HG02571 (cell line): ENCODE measurements at regions not wholly inside any gene's neighbourhood (a gene's known extent, or its start where the extent isn't known, plus 50 kb on each side); places are given as distances from the start of the nearest gene placed in this dataset.

Source experiments
- ATAC-seq: cut with Tn5 transposase; IDR thresholded peaks from one replicate; pipeline ENCODE4 v1.9.1; 2021; ENCODE audit warnings: mild to moderate bottlenecking, moderate library complexity; ENCODE audit not compliant: unreplicated experiment

DNA sequence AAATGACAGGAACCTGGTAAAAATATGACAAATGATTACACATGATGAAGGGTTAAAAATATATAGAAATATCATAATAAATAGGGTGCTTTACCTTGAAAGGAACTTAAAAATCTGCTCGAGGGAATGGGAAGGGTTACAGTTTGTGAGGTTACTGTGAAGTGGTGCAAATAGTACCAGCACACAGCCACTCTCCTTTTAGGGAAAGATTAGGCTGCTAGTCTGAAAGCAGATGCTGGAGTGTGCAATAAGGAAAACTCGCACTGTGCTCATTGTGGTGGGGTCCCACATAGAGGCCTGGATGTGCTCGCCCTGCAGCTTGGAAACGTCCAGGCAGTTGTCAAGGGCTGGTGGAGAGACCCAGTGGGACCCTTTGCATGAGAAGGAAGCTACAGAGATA, 145.9 kb upstream of the TBX20 start:
- ATAC-seq: no peak

DNA sequence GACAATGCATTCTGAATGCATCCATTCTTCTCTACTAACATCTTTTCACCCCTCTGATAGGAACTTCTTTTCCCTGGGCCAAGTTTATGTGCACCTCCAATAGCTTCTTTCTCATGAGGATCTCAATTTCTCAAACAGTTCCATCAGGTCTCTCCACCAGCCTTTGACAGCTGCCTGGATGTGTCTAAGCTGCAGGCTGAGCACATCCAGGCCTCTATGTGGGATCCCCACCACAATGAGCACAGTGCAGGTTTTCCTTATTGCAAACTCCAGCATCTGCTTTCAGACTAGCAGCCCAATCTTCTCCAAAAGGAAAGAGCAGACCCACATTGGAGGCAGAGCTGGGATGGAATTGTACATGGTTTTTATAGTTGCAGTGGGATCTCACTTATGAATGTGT, 145.3 kb upstream of the TBX20 start:
- no peak for ATAC-seq

DNA sequence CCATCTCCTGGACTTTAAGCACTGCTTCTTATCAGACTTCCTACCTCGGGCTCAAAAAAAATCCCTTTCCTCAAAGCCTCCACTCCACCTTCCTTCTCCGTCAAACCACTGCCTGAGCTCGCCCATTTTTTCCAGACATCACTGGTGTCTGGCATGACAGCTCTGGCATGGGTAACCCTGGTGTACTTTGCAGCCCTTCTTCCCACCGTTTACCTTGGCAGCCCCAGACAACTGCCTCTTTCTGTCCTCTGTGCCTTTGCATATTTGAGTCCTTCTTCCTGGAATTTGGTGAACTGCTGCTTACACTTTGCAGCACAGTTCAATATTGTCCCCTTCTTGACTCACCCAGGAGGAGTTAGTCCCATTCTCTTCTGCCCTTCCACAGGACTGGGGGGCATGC, 144.6 kb upstream of the TBX20 start:
- ATAC-seq: no peak

DNA sequence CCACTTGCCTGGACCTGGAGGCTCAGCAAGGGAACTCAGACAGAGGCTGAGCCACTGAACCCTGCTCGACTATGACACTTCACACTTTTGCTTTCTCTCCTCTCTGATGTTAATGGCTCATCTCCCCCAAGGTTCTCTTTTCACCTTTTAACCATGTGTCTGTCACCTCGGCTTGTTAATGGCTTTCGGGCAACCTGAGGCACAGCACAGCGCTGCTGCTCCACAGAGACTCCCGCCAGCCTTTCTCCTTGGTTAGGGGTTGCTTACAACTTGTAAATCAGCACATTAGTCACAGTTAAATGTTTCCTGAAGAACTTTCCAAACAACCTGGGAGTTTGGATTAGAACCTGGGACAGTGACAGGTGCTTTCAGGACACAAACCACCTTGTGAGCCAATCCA, 136.2 kb upstream of the TBX20 start:
- ATAC-seq: no peak

DNA sequence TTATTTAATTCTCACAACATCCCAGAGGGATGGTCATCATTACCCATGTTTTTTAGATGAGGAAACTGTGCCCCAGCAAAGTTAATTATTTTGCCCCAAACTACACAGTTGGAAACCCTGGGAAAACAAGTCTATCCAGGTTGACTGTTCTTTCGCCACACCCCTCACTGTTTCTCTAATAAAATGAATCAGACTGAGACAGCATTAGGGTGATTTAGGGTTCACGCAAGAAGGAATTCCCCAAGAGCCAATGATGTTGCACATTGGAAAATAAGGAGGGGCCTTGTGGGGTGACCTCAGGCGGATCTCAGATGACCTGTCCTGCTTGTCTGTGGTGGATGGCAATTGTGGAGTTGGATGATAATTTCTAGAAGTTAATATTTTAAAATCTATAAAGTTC, 135.7 kb upstream of the TBX20 start:
- no peak for ATAC-seq

DNA sequence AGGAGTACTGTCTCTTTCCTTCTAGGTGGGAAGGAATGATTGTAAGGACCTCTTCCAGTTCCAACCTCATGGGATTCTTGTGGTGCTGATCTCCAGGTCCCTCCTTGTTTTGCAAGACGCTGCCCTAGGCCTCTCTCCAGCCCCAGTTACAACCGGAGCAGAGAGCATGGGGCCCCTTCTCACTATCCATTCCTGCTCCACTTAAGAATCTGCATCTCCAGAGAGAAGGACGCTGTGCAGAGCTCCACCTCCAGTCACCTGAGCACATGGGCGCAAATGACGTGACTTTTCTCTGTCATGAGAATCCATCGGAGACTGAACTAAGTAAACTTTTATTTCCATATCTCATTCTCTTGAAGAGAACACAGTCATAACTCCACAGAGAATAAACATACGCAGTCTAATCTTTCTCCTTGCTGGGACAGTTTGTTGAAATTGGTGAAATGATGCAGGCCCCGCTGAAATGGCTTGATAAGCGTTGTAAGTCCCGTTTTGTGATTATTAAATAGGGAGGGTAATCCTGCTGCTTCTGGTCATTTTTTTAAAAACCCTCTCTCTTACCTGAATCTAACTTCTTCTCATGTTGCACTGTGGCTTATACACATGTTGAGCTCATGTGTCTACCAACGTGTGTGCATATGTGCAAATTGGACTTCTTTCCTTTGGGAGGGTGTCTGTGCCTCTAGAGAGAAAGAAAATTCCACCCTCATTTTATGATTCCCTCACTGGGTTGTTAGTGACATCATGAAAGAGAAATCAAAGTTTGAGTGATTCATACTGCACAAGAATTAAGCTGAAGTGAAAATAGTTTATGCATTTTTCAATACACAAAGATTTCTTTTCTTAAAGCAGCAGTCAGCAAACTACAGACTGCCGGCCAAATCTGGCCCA, 133.2 kb upstream of the TBX20 start:
- no peak for ATAC-seq

DNA sequence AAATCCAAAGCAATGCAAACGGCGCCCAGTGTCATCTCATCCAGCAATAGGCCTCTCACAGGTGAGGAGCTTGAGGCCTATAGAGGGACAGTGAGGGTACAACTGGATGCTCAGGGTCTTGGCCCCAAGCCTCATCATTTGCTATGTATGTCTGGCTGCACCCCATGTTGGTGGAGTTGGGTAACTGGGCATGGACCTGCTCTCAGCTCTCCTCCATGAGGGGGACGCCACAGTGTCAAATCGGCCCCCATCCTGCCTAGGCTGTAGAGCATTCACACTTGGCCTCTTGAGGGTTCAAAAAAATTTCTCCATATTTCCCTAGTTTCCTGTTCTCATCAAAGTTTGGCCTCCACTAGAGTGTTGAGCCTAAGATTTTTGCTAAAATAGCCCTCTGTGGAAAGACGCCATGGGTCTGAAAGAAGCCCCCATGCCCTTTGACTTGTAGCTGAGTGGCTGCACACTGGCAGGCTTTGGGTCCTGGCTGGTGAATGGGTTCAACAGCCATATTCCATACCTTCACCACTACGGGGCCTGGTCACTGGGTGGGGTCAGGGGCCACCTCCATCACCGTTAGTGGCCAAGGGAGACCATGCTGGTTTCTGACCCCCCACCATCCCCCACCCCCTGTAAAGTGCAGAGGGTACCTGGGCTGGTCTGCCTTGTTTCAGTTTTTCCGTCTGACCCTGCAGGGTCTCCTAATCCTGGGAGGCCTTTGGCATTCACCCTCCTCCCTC, 132.3 kb upstream of the TBX20 start:
- no peak for ATAC-seq

DNA sequence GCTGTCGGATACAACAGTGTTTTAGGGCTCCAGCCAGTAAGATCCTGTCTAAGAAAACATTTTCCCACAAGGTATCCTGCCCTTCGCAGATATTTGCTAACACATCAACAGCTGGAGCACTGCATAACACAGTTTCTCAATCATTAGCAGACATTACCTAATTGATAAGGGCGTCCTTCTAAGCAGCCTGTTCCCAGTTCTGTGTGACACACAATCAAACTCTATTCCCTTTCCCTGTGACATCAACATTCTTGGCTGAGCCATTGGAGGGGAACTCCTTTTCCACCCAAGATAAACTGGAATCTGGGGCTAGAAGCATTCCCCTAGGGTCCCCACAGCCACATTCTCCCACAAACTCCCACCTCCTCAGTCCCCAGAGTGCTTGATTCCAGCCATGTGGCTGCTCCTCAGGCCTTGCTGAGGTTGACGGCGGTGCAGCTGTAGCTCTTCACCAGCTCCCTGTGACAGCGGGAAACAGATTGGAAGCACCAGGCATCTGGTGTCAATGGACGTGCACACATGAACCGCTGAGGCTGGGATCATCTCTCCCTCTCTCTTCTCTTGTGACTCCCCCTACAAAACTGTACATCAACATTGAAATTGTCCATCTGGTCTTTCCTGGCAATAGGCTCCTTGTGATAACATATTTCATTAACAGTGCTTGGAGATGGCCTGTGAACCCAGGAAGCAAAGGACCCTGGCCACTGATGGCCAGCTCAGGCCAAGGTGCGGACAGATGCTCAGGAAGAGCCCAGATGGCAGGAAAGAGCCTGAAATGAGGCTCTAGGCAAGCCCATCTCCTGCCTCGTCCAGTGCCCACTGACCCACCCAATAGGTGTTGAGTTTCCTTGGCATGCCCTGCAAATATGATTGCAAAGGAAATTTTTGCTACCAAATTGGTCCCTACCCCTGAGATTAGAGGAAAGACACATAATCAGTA, 131.1 kb upstream of the TBX20 start:
- no peak for ATAC-seq

DNA sequence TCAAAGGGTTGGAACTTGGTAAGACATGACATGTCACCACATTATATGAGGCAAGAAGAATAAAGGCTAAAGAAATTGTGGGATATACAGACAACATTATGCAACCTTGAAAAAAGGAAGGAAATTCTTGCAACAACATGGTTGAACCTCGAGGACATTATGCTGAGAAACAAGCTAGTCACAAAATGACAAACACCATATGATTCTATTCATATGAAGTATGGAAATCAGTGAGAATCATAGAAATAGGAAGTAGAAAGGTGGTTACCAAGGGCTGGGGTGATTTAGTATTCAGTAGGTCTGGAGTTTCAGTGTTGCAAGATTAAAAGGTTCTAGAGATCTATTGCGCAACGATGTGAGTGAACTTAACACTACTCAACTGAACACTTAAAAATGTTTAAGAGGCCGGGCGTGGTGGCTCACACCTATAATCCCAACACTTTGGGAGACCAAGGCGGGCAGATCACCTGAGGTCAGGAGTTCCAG, 126.9 kb upstream of the TBX20 start:
- no peak for ATAC-seq

DNA sequence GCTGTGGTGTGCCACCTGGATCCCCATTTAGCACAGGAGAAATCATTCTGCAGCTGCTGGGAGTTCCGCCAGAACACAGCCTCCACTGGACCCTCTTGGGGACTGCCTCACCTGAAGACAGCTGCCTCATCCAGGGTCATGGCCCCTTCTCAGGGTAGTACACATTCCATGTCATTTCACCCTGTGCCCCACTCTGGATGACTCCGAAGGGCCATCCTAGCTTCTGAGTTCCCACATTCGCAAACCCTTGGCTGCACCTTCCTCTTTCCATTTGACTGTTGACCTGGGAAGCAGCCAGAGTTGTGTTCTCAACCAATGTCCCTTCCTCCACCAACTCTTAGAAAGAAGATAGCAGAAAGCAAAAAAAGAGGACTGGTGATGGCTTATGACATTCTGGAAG, 125.6 kb upstream of the TBX20 start:
- ATAC-seq: no peak

DNA sequence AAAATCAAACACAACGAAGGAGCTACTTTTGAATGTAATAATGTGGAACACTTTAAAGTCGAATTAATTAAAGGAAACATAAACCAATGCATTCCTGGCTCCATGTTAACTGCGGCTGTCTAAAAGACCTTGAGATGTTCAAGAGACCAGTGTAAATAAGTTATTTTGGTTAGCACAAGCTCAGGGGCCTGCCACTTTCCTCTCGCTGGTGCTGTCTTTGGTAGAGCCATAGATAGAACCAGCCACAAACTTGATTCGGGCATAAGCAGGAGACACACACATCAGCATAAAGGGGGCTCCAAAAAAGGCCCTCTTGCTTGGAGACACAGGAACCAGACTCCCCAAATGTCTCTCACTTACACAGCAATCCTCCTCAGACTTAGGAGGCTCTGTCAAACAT, 121.6 kb upstream of the TBX20 start:
- no peak for ATAC-seq

DNA sequence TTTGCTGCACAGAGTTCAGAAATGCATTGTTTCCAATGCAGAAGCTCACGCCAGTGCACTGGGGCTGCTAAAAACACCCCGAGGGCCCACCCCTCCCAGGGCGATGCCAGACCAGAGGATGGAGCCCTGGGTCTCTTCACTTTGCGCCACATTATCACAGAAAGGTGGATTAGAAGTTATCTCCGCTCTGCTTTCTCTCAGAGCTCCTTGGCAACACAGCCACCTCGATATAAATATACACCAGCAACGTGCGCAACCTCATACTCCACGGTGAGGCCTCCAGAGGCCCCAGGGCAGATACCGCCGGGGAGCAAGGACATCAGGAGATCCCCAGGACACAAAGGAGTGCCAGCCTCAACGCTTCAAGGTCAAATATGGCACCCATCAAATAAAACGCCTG, 121.0 kb upstream of the TBX20 start:
- no peak for ATAC-seq

DNA sequence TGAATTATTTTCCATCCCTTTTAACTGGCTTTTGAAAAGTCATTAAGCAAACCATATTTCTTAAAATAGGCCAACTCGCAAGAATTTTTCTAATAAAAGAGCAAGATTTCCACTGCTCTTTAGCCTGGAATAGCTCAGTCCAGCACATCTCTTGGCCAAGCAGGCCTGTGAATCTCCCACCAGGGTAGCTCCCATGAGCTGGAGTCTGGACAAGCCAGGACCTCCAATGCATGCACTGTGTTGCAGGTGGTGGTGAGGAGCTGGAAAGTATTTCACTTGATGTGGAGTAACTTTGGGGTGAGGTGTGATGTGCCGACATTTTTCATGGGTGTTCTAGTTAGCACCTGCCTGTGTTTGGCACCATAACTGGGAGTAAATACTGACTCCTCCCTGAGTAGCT, 117.3 kb upstream of the TBX20 start:
- ATAC-seq: no peak

DNA sequence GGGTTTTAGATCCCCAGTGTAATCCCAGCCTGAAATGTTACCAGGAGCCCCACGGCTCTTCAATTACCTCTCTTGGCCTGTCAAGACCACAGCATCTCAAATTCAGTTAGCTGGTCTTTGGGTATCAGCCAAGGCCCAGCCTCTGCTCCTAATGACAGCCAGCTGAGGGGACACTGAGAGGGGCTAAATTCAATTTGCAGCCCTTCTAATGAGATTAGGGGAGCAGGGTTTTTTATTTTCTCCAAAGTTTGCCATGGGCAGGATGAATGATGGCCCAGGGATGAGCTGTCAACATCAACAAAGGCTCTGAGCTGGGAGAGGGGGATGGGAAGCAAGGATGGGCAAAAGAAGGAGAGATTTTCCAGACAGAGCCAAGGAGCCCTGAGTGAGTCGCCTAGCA, 116.8 kb upstream of the TBX20 start:
- ATAC-seq: no peak

DNA sequence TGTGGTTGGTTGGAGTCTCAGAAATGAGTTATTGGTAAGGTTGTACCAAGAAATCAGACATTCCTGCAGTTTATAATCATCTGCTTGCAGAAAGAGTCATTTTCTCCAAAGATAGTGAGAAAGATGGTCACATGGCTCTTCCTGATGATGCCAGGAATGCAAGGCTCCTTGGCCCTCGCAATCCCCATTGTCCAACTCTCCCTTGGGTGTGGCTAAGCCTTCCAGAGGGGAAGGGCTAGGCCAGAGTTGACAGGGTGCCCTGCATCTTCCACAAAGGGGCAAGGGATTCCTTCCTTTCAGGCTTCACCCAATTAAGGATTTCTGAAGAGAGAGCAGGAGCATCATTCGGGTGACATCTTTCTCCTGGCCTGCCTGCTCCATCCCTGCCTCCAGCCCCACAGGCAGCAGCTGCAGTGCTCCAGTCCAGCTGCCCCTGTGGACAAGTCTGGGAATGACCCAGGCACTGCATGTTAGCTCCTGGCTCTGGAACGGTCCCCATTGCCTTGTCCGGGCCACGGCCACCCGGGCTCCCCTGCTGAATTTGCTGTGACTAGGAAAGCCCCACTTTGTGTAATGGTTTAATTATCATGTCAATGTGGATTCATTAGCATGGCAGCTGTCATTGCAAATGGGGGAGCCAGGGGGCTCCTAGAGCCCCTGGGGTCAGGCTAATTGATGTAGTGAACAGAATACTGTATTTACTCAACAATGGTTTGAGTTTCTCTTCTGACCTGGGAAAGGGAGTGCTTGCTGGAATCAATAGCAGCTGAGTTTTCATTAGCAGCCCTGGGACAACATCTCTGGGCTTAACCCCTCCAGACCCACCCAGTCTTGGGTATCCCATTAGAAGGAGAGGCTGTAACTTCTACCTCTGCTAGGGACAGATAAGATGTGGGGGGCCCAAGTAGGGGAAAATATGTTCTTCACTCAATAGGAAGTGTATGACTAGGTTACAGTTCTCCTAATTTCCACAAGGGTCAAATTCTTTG, 112.6 kb upstream of the TBX20 start:
- ATAC-seq: no peak

DNA sequence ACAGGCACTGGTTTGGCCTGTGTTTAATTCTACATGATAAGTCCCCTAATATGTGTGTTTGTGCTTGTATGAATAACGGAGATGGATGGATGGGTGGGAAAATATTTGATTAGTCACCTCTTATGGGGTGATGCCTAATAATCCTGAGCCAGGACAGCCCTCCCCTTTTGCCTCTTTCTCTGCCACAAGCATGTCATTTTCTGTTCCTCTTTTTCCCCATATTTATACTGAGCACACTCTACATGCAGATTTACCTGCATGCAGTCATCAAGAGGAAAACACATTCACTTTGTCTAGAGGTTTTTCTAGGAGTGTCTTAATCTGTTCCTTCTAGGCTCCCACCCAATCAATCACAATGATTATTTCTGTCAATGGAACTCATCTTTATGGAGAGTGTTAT, 111.6 kb upstream of the TBX20 start:
- no peak for ATAC-seq

DNA sequence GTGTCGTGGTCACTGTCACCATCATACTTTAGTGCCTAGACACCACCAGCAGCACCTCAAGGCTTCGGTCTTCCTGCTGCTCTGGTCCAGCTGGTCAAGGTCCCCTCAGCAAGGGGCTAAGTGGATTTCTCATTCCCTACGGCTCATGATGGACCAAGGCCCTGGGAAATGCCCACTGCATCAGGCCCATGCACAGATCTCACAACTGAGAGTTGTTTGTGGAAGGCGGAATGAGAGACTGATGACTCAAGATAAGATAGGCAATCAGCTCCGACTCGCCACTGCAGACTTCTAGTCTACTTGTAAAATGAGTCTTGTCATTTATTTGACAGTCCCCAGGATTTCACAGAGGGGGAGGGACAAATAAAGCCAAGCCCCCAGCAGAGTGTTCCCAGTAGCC, 108.4 kb upstream of the TBX20 start:
- ATAC-seq: no peak

DNA sequence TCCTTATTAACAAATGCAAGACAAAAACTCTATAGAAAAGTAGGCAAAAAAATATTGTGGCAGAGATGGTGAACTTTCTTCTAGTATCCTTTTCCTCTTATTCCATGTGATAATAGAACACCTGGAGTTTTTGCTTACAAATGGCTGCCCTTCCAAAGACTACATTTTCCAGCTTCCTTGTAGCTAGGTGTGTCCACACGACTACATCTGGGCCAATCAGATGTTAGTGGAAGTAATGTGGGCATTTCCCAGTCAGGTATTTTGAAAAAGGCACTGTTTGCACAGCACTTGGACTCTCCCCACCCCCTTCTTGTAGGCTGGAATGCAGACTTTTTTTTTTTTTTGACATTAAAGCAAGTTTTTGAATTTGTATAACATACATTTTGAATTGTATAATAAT, 105.5 kb upstream of the TBX20 start:
- no peak for ATAC-seq

DNA sequence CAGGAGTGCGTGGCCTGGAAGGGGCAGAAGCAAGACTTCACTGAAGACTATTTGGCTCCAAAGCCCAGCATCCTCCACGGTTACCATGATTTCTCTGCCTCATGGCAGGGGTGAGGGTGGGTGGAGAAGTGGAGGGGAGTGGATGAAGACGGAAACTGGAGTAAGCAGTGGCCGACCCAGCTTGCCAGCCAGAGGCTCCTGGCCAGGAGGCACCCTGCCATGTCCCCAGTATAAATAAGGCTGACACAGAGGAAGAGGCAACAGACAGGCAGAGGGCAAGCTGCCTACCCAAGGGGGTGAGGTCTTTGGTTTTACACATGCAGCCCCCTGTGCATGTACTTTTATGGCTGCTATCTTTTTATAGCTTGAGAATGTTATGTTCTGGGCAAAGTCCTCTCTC, 102.6 kb upstream of the TBX20 start:
- no peak for ATAC-seq

DNA sequence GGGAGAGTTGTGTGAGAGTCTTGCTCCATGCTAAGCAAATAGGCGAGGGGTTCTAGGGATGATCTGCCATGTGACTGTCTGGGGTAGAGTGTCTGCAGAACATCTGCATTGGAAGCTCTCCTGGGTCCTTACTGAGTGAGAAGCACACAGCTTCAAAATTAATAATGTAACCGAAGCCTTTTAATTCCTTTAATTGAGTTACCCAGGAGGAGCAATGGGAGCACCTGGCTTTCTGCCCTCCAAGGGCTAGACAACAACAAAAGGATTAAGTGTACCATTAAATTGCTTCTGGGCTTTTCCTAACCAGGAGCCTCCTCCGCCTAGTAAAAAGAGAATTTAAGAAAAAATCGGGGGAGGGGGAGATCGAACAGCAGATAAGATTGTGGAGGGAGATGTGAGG, 102.0 kb upstream of the TBX20 start:
- no peak for ATAC-seq
